ENCODE measurements at regions not wholly inside any gene's neighbourhood (a gene's known extent, or its start where the extent isn't known, plus 50 kb on each side); places are given as distances from the start of the nearest gene placed in this dataset.

DNA sequence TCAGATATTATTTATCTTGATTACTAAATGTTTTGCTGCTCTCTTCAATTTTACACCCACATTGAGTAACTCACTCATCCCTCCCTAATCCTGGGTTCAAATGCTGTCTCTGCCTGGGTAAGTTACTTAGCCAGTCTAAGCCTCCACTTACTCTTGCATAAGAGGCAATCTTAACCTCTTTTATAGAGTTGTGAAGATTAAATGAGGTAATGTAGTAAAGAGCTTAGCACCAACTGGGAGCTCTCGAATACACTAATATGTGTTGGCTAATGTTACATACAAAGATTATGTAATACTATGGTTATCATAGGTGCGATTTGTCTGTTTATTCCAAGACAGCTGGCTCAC, 134.4 kb upstream of the STMND1 start:
- in situ Hi-C loops (cut with MboI; ENCODE audit: low sequenced_read_pairs) = loop anchor here (10.0 kb wide), 1 partner anchor 633 kb away; no protein-coding TSS in a partner anchor
- ChIA-PET POLR2A (ENCODE audit: unreplicated experiment) (no interaction called here), CTCF (interaction anchor here (3.1 kb wide), 1 partner anchor 203 kb away, joined by 21 read pairs; no protein-coding TSS in a partner anchor)
- H3K23ac ChIP-seq (ENCODE audit: low read depth, low read length) = no peak overlapping the region
- no peak for ATAC-seq (ENCODE audit: low read depth)
- intact Hi-C loops (cut with micrococcal nuclease) = loop anchor here (10.0 kb wide), 4 partner anchors 123 to 633 kb away; no protein-coding TSS in a partner anchor
- DNase-seq = no peak
- TF ChIP-seq, protein P1, sequence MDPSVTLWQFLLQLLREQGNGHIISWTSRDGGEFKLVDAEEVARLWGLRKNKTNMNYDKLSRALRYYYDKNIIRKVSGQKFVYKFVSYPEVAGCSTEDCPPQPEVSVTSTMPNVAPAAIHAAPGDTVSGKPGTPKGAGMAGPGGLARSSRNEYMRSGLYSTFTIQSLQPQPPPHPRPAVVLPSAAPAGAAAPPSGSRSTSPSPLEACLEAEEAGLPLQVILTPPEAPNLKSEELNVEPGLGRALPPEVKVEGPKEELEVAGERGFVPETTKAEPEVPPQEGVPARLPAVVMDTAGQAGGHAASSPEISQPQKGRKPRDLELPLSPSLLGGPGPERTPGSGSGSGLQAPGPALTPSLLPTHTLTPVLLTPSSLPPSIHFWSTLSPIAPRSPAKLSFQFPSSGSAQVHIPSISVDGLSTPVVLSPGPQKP (IDR thresholded peaks at IDR 0.05; ENCODE audit: borderline replicate concordance, low read depth, low read length) = no peak
- TF ChIP-seq, protein P2, sequence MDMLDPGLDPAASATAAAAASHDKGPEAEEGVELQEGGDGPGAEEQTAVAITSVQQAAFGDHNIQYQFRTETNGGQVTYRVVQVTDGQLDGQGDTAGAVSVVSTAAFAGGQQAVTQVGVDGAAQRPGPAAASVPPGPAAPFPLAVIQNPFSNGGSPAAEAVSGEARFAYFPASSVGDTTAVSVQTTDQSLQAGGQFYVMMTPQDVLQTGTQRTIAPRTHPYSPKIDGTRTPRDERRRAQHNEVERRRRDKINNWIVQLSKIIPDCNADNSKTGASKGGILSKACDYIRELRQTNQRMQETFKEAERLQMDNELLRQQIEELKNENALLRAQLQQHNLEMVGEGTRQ (IDR thresholded peaks at IDR 0.05; ENCODE audit: low read depth, low read length) = no peak
- TF ChIP-seq, protein P3, sequence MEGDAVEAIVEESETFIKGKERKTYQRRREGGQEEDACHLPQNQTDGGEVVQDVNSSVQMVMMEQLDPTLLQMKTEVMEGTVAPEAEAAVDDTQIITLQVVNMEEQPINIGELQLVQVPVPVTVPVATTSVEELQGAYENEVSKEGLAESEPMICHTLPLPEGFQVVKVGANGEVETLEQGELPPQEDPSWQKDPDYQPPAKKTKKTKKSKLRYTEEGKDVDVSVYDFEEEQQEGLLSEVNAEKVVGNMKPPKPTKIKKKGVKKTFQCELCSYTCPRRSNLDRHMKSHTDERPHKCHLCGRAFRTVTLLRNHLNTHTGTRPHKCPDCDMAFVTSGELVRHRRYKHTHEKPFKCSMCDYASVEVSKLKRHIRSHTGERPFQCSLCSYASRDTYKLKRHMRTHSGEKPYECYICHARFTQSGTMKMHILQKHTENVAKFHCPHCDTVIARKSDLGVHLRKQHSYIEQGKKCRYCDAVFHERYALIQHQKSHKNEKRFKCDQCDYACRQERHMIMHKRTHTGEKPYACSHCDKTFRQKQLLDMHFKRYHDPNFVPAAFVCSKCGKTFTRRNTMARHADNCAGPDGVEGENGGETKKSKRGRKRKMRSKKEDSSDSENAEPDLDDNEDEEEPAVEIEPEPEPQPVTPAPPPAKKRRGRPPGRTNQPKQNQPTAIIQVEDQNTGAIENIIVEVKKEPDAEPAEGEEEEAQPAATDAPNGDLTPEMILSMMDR (conservative IDR thresholded peaks at IDR 0.05; ENCODE audit: low read depth, low read length) = no peak
- TF ChIP-seq NFE2L2 (IDR thresholded peaks at IDR 0.05; ENCODE audit: low read depth, low read length) = no peak
- TF ChIP-seq RCOR1 (IDR thresholded peaks at IDR 0.05; ENCODE audit: insufficient replicate concordance, low read length) = no peak
- no peak for TF ChIP-seq MXI1 (IDR thresholded peaks at IDR 0.05; ENCODE audit: borderline replicate concordance, low read depth, low read length)
- no peak for TF ChIP-seq FOS (IDR thresholded peaks at IDR 0.05; ENCODE audit: low read depth, low read length)
- no peak overlapping the region for H2BK120ac ChIP-seq (ENCODE audit: low read depth, low read length)
- peaks cover 14% of the 10 kb centered on the region for H3K4me1 ChIP-seq (ENCODE audit: control insufficient read depth, insufficient read depth, low read length)
- H3K9ac ChIP-seq (ENCODE audit: low read depth, low read length) = no peak overlapping the region
- no peak overlapping the region for H2BK15ac ChIP-seq (ENCODE audit: low read depth, low read length)
- H3K4ac ChIP-seq (ENCODE audit: low read depth, low read length) = no peak overlapping the region; the same call in 1 of the 2 replicates
- H4K5ac ChIP-seq (ENCODE audit: low read depth, low read length) = no peak overlapping the region
- no peak overlapping the region for H3K14ac ChIP-seq (replicated peaks; ENCODE audit: low read depth, low read length)
- H2AK9ac ChIP-seq (replicated peaks; ENCODE audit: low read depth, low read length, poor library complexity) = no peak overlapping the region
- no peaks in the 10 kb centered on the region for H3K79me1 ChIP-seq (ENCODE audit: low read depth in 1 of 2, low read length in 2 of 2)
- no peak overlapping the region for H3K4me2 ChIP-seq (ENCODE audit: low read depth, low read length)
- H3K36me3 ChIP-seq (ENCODE audit: control insufficient read depth, insufficient read depth, low read length) = no peaks in the 10 kb centered on the region
- no peaks in the 10 kb centered on the region for H4K20me1 ChIP-seq (ENCODE audit: insufficient read depth, low read length)
- BruUV-seq (replicated peaks) = no TSS peak
- H3K18ac ChIP-seq (ENCODE audit: low read depth, low read length) = no peak overlapping the region
- H3K4me3 ChIP-seq (ENCODE audit: insufficient read depth, low read depth, low read length) = no peak overlapping the region
- H2BK20ac ChIP-seq (ENCODE audit: low read depth, low read length) = peak overlapping the region; percentile 32; the same call in 1 of the 2 replicates
- no peaks in the 10 kb centered on the region; the same call in 1 of the 2 replicates for H3K27me3 ChIP-seq (ENCODE audit: control insufficient read depth, insufficient read depth, low read length)
- H4K8ac ChIP-seq (ENCODE audit: low read depth in 2 of 2, low read length in 2 of 2) = no peak overlapping the region
- dilution Hi-C loops (cut with HindIII; ENCODE audit: low sequenced_read_pairs, unreplicated experiment) = no loop called here
- no peak overlapping the region for H3K56ac ChIP-seq (ENCODE audit: extremely low read depth, insufficient read depth, low read length)
- no peak overlapping the region for H2BK5ac ChIP-seq (ENCODE audit: low read depth, low read length, poor library complexity, severe bottlenecking)
- no peaks in the 10 kb centered on the region for H3K9me3 ChIP-seq (ENCODE audit: control insufficient read depth, insufficient read depth, low read length)
- H3K27ac ChIP-seq (ENCODE audit: insufficient read depth, low read length) = no peak overlapping the region
- H3K9me1 ChIP-seq (ENCODE audit: insufficient read depth, low read length) = peaks cover 8% of the 10 kb centered on the region; the same call in 1 of the 2 replicates
- no peak overlapping the region for H2AK5ac ChIP-seq (ENCODE audit: low read depth, low read length)
- WGBS, 2 experiments (ENCODE audit: extremely low coverage in 2 of 2, insufficient read length in 1 of 2) = no CpG with 5 or more reads among the region's 2 CpGs
- H4K91ac ChIP-seq (ENCODE audit: insufficient read depth, low read depth, low read length) = no peak overlapping the region
- no peak overlapping the region for H2AFZ ChIP-seq (replicated peaks; ENCODE audit: low read length, poor library complexity)
